Astrocyte (in vitro differentiated cells and primary cell): ENCODE measurements at regions not wholly inside any gene's neighbourhood (a gene's known extent, or its start where the extent isn't known, plus 50 kb on each side); places are given as distances from the start of the nearest gene placed in this dataset.

Experiments
- DNase-seq: peaks from one replicate; pipeline ENCODE4 v3.0.0-alpha.2; 2010; ENCODE audit warnings: low read depth
- FAIRE-seq: peaks from 2 replicates; lab custom pipeline; 2011; peaks lifted over from hg19 to GRCh38; lab: Jason Lieb, UNC
- H2AFZ ChIP-seq: 2 replicates; pipeline ENCODE4 v1.6.0; 2012; ENCODE audit warnings: low read depth, low read length, inconsistent platforms
- H3K27ac ChIP-seq: 2 replicates; pipeline ENCODE4 v1.5.1; 2011; ENCODE audit warnings: low read depth, low read length, inconsistent platforms
- H3K27me3 ChIP-seq: 2 replicates; pipeline ENCODE4 v1.6.0; 2011; ENCODE audit warnings: low read length, inconsistent platforms; ENCODE audit not compliant: insufficient read depth
- H3K36me3 ChIP-seq: 2 replicates; pipeline ENCODE4 v1.5.1; 2011; ENCODE audit warnings: low read length, inconsistent platforms; ENCODE audit not compliant: insufficient read depth
- H3K4me1 ChIP-seq: 2 replicates; pipeline ENCODE4 v1.5.1; 2011; ENCODE audit warnings: low read length, inconsistent platforms; ENCODE audit not compliant: insufficient read depth
- H3K4me2 ChIP-seq: 2 replicates; pipeline ENCODE4 v1.6.0; 2012; ENCODE audit warnings: low read length, inconsistent platforms
- H3K4me3 ChIP-seq: 2 replicates; pipeline ENCODE4 v1.5.1; 2011; ENCODE audit warnings: low read depth, mild to moderate bottlenecking, low read length, inconsistent platforms; ENCODE audit not compliant: insufficient read depth
- H3K79me2 ChIP-seq: 2 replicates; pipeline ENCODE4 v1.6.0; 2012; ENCODE audit warnings: mild to moderate bottlenecking, low read length, inconsistent platforms; ENCODE audit not compliant: insufficient read depth
- H3K9ac ChIP-seq: 2 replicates; pipeline ENCODE4 v1.6.0; 2012; ENCODE audit warnings: mild to moderate bottlenecking, low read length, inconsistent platforms
- H3K9me3 ChIP-seq: 2 replicates; pipeline ENCODE4 v1.5.1; 2012; ENCODE audit warnings: low read depth, mild to moderate bottlenecking, low read length, inconsistent platforms; ENCODE audit not compliant: insufficient read depth
- H4K20me1 ChIP-seq: 2 replicates; pipeline ENCODE4 v1.6.0; 2012; ENCODE audit warnings: low read length, inconsistent platforms; ENCODE audit not compliant: insufficient read depth
- H3K27ac Mint-ChIP-seq: one replicate; pipeline ENCODE4 v1.8.0; 2021; ENCODE audit warnings: mild to moderate bottlenecking, mixed read lengths; ENCODE audit not compliant: unreplicated experiment
- H3K27me3 Mint-ChIP-seq: one replicate; pipeline ENCODE4 v1.8.0; 2021; ENCODE audit warnings: low read depth, mixed read lengths; ENCODE audit not compliant: unreplicated experiment
- H3K36me3 Mint-ChIP-seq: one replicate; pipeline ENCODE4 v1.8.0; 2021; ENCODE audit warnings: low read depth, mixed read lengths; ENCODE audit not compliant: unreplicated experiment
- H3K4me1 Mint-ChIP-seq: one replicate; pipeline ENCODE4 v1.8.0; 2021; ENCODE audit warnings: low read depth, mixed read lengths; ENCODE audit not compliant: unreplicated experiment
- H3K4me3 Mint-ChIP-seq: one replicate; pipeline ENCODE4 v1.8.0; 2021; ENCODE audit warnings: mild to moderate bottlenecking, moderate library complexity, mixed read lengths; ENCODE audit not compliant: unreplicated experiment
- H3K9me3 Mint-ChIP-seq: one replicate; pipeline ENCODE4 v1.8.0; 2021; ENCODE audit warnings: mild to moderate bottlenecking, mixed read lengths; ENCODE audit not compliant: unreplicated experiment
- EZH2 ChIP-seq: IDR thresholded peaks from 2 replicates; pipeline ENCODE4 v1.6.1; 2012; ENCODE audit warnings: mild to moderate bottlenecking, low read length, inconsistent platforms; ENCODE audit not compliant: insufficient read depth
- TF ChIP-seq, protein P1 (sequence below): IDR thresholded peaks from 2 replicates; pipeline ENCODE4 v1.5.1; 2011; ENCODE audit warnings: low read depth, mild to moderate bottlenecking, inconsistent platforms, low read length, moderate library complexity; ENCODE audit not compliant: insufficient read depth

DNA sequence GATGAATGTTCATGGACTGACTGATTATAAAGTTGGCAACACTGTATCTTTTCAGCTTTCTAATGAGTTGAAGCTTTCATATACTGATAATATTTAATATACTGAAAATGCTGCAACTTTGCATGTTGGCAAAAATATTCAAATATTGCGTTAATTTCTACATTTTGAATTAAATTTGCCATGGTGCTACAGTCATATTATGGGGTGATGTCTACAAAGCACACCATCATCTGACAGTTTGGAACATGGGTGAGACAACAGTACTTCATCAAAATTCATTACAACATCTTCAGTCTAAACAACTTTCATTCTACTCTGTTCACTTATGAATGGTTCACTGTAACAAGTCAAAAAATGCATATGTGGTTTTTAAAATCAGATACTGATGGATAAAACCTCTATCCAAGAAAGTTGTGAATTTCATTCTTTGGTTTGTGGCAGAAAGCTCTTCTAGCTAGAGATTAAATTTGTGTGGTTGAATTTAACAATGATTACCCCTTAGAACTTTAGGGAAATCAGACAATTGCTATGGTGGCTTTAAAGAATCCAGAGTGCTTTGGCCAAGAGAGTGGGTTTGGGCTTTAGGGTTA, 136.4 kb downstream of the TMEM26 start:
- no peaks in the 10 kb centered on the region for H3K9me3 ChIP-seq
- Mint-ChIP-seq H3K4me3 (no peak overlapping the region), H3K27ac (no peak overlapping the region), H3K9me3 (no peaks in the 10 kb centered on the region), H3K36me3 (peaks cover 1% of the 10 kb centered on the region), H3K27me3 (no peaks in the 10 kb centered on the region), H3K4me1 (peaks cover 12% of the 10 kb centered on the region)
- no peaks in the 10 kb centered on the region for H3K27me3 ChIP-seq
- no peaks in the 10 kb centered on the region for H3K36me3 ChIP-seq
- DNase-seq (peak; percentile 53), FAIRE-seq (no peak)
- no peaks in the 10 kb centered on the region for H3K4me1 ChIP-seq
- H4K20me1 ChIP-seq, result no peaks in the 10 kb centered on the region
- H3K79me2 ChIP-seq, result no peaks in the 10 kb centered on the region
- H3K4me3 ChIP-seq, result no peak overlapping the region
- no peak overlapping the region for H3K9ac ChIP-seq
- TF ChIP-seq, protein P1, sequence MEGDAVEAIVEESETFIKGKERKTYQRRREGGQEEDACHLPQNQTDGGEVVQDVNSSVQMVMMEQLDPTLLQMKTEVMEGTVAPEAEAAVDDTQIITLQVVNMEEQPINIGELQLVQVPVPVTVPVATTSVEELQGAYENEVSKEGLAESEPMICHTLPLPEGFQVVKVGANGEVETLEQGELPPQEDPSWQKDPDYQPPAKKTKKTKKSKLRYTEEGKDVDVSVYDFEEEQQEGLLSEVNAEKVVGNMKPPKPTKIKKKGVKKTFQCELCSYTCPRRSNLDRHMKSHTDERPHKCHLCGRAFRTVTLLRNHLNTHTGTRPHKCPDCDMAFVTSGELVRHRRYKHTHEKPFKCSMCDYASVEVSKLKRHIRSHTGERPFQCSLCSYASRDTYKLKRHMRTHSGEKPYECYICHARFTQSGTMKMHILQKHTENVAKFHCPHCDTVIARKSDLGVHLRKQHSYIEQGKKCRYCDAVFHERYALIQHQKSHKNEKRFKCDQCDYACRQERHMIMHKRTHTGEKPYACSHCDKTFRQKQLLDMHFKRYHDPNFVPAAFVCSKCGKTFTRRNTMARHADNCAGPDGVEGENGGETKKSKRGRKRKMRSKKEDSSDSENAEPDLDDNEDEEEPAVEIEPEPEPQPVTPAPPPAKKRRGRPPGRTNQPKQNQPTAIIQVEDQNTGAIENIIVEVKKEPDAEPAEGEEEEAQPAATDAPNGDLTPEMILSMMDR, result no peak
- TF ChIP-seq EZH2, result no peak
- H3K4me2 ChIP-seq, result no peak overlapping the region
- no peak overlapping the region for H2AFZ ChIP-seq
- no peak overlapping the region for H3K27ac ChIP-seq

DNA sequence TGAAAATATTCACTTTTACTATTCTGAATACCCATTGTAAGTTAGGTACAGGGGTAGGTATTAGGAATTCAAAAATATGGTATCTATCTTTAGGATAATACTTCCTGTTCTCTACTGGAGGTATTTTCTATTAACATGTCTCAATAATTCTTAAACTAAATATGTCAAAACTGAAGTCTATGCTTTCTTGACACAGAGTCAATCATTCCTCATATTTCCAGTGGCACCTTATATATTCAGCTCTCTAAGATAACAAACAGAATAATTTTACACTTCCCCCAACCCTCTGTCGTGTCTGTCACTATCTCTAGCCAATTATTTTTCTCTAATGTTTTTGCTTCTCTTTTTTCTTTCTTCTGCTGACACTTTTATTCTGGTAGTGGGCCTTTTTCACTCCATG, 138.9 kb downstream of the TMEM26 start:
- Mint-ChIP-seq H3K36me3 (peaks cover 1% of the 10 kb centered on the region), H3K9me3 (peaks cover 2% of the 10 kb centered on the region), H3K27me3 (no peaks in the 10 kb centered on the region), H3K4me3 (no peak overlapping the region), H3K4me1 (peaks cover 5% of the 10 kb centered on the region), H3K27ac (no peak overlapping the region)
- Histone ChIP-seq H3K4me3 (no peak overlapping the region), H3K9ac (no peak overlapping the region), H3K27me3 (no peaks in the 10 kb centered on the region), H3K36me3 (no peaks in the 10 kb centered on the region), H4K20me1 (no peaks in the 10 kb centered on the region), H3K4me2 (no peak overlapping the region), H3K4me1 (no peaks in the 10 kb centered on the region), H2AFZ (no peak overlapping the region), H3K79me2 (no peaks in the 10 kb centered on the region), H3K9me3 (no peaks in the 10 kb centered on the region), H3K27ac (no peak overlapping the region)
- DNase-seq, result no peak
- FAIRE-seq, result no peak
- no peak for TF ChIP-seq EZH2
- TF ChIP-seq, protein P1, result no peak

DNA sequence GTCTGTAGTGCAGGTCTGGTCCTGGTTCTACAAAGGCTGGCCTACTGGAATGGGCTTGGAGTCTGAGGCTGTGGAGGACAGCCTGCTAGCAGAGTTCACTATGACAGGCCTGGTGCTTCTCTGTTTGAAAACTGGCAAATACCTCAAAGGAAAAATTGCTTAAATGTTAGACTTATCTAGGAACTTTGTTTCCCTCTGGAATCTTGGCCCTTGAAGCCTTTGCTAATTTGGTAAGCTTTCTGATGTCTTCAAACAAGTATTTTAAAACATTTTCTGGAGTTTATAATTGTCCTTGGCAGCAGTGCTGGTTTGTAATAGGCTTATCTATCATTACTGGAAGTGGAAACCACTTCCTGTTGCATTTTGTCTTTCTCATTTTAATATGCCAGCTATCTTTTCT, 139.7 kb downstream of the TMEM26 start:
- no peak for FAIRE-seq
- TF ChIP-seq, protein P1, result no peak
- TF ChIP-seq EZH2, result no peak
- no peaks in the 10 kb centered on the region for H3K79me2 ChIP-seq
- H3K4me1 ChIP-seq, result no peaks in the 10 kb centered on the region
- no peak overlapping the region for H3K4me2 ChIP-seq
- H3K4me1 Mint-ChIP-seq, result peaks cover 4% of the 10 kb centered on the region
- no peak overlapping the region for H3K27ac Mint-ChIP-seq
- H3K27me3 ChIP-seq, result no peaks in the 10 kb centered on the region
- peak overlapping the region; percentile 9 for H2AFZ ChIP-seq
- H3K9me3 Mint-ChIP-seq, result peaks cover 2% of the 10 kb centered on the region
- H3K27ac ChIP-seq, result no peak overlapping the region
- no peaks in the 10 kb centered on the region for H3K36me3 ChIP-seq
- H3K27me3 Mint-ChIP-seq, result no peaks in the 10 kb centered on the region
- peak; percentile 87 for DNase-seq
- H3K9ac ChIP-seq, result no peak overlapping the region
- no peak overlapping the region for H3K4me3 ChIP-seq
- H3K36me3 Mint-ChIP-seq, result peaks cover 1% of the 10 kb centered on the region
- no peaks in the 10 kb centered on the region for H4K20me1 ChIP-seq
- no peaks in the 10 kb centered on the region for H3K9me3 ChIP-seq
- no peak overlapping the region for H3K4me3 Mint-ChIP-seq
